Natural killer cell (primary cell): ENCODE measurements at regions not wholly inside any gene's neighbourhood (a gene's known extent, or its start where the extent isn't known, plus 50 kb on each side); places are given as distances from the start of the nearest gene placed in this dataset.

Source experiments
- ATAC-seq, 3 donors: fragments of 150-1000 bp in 2 of 3; fragments of 200-7000 bp in 1 of 3; cut with Tn5 transposase; 1 replicate in 1 of 3; 2 replicates in 2 of 3; pipeline ENCODE4 v1.10.0; 2021; ENCODE audit warnings: mild to moderate bottlenecking in 2 of 3, moderate library complexity in 2 of 3
- DNase-seq, 2 donors: peaks; one replicate each; pipeline versions ENCODE4 v3.0.0 to v3.0.0-alpha.2; 2013 to 2021; ENCODE audit warnings: mixed read lengths in 1 of 2
- H3K27ac ChIP-seq: one replicate; pipeline ENCODE4 v1.5.1; 2013; ENCODE audit warnings: mild to moderate bottlenecking, low read length
- H3K27me3 ChIP-seq: one replicate; pipeline ENCODE4 v1.6.1; 2013; ENCODE audit warnings: low read length; ENCODE audit not compliant: control insufficient read depth, insufficient read depth
- H3K36me3 ChIP-seq: one replicate; pipeline ENCODE4 v1.6.1; 2013; ENCODE audit warnings: low read length; ENCODE audit not compliant: control insufficient read depth, insufficient read depth
- H3K4me1 ChIP-seq: one replicate; pipeline ENCODE4 v1.6.1; 2013; ENCODE audit warnings: low read length; ENCODE audit not compliant: control insufficient read depth, insufficient read depth
- H3K4me3 ChIP-seq: one replicate; pipeline ENCODE4 v1.5.1; 2013; ENCODE audit warnings: low read length
- H3K9me3 ChIP-seq: one replicate; pipeline ENCODE4 v1.6.1; 2013; ENCODE audit warnings: low read length; ENCODE audit not compliant: control insufficient read depth, insufficient read depth
- H3K27ac Mint-ChIP-seq, 2 donors: one replicate each; pipeline ENCODE4 v1.8.0; 2022; ENCODE audit warnings: mild to moderate bottlenecking in 2 of 2, mixed read lengths in 2 of 2, moderate library complexity in 1 of 2
- H3K27me3 Mint-ChIP-seq, 2 donors: one replicate each; pipeline ENCODE4 v1.8.0; 2022; ENCODE audit warnings: low read depth in 2 of 2, mixed read lengths in 2 of 2
- H3K36me3 Mint-ChIP-seq: one replicate; pipeline ENCODE4 v1.8.0; 2022; ENCODE audit warnings: mixed read lengths
- H3K4me1 Mint-ChIP-seq, 2 donors: one replicate each; pipeline ENCODE4 v1.8.0; 2022; ENCODE audit warnings: mixed read lengths in 2 of 2
- H3K4me3 Mint-ChIP-seq: one replicate; pipeline ENCODE4 v1.8.0; 2022; ENCODE audit warnings: mild to moderate bottlenecking, moderate library complexity, mixed read lengths
- H3K9me3 Mint-ChIP-seq, 2 donors: one replicate each; pipeline ENCODE4 v1.8.0; 2022; ENCODE audit warnings: mixed read lengths in 2 of 2
- CTCF ChIP-seq: fragments of 200-600 bp; IDR thresholded peaks from one replicate; pipeline ENCODE4 v1.8.0; 2022; ENCODE audit warnings: antibody characterized with exemption
- WGBS: methylation state at CpG from one replicate; pipeline ENCODE4 v1.1.7; 2013; ENCODE audit warnings: missing lambda C conversion rate; ENCODE audit not compliant: insufficient coverage; 5-methylcytosine and 5-hydroxymethylcytosine counted together
- intact Hi-C: fragments of 100-400 bp; cut with micrococcal nuclease; formaldehyde crosslinking; loops from one replicate; pipeline ENCODE4 v1.14.2; 2022

- no peak for TF ChIP-seq CTCF
Observed at GRCh38 chr1:169003864-169004516, 102.5 kb upstream of the ATP1B1 start.

GRCh38 chr1:169005776-169006175 is 100.7 kb upstream of the ATP1B1 start:
- H3K4me3 Mint-ChIP-seq = no peak overlapping the region
- WGBS = 96% methylated on average over 4 of the region's 4 CpGs

More at GRCh38 chr1:169003864-169004516, 102.5 kb upstream of the ATP1B1 start:
- Histone ChIP-seq H3K27me3 (no peaks in the 10 kb centered on the region), H3K4me1 (no peaks in the 10 kb centered on the region), H3K36me3 (no peaks in the 10 kb centered on the region), H3K9me3 (no peaks in the 10 kb centered on the region), H3K27ac (no peak overlapping the region), H3K4me3 (no peak overlapping the region)
- Mint-ChIP-seq H3K4me3 (no peak overlapping the region), H3K27me3 (no peaks in the 10 kb centered on the region), H3K4me1 (no peaks in the 10 kb centered on the region), H3K27ac (no peak overlapping the region), H3K9me3 (no peaks in the 10 kb centered on the region), H3K36me3 (no peaks in the 10 kb centered on the region)
- WGBS = 100% methylated on average over 1 of the region's 1 CpG
- no peak for DNase-seq
- intact Hi-C loops = no loop called here
- ATAC-seq = no peak

GRCh38 chr1:169009666-169010065 is 96.8 kb upstream of the ATP1B1 start:
- no peak for TF ChIP-seq CTCF
- no peaks in the 10 kb centered on the region for H3K9me3 ChIP-seq
- DNase-seq (no peak), ATAC-seq (no peak)
- H3K27me3 Mint-ChIP-seq = no peaks in the 10 kb centered on the region
- H3K27ac Mint-ChIP-seq = no peak overlapping the region
- no peak overlapping the region for H3K27ac ChIP-seq
- intact Hi-C loops = no loop called here
- H3K9me3 Mint-ChIP-seq = no peaks in the 10 kb centered on the region
- H3K4me1 Mint-ChIP-seq = no peaks in the 10 kb centered on the region
- H3K27me3 ChIP-seq = no peaks in the 10 kb centered on the region
- no peak overlapping the region for H3K4me3 ChIP-seq
- H3K4me1 ChIP-seq = no peaks in the 10 kb centered on the region
- H3K36me3 ChIP-seq = no peaks in the 10 kb centered on the region
- no peak overlapping the region for H3K4me3 Mint-ChIP-seq
- no peaks in the 10 kb centered on the region for H3K36me3 Mint-ChIP-seq

More at GRCh38 chr1:169005776-169006175, 100.7 kb upstream of the ATP1B1 start:
- Histone ChIP-seq H3K9me3 (no peaks in the 10 kb centered on the region), H3K4me1 (no peaks in the 10 kb centered on the region), H3K27me3 (no peaks in the 10 kb centered on the region), H3K4me3 (no peak overlapping the region), H3K27ac (no peak overlapping the region), H3K36me3 (no peaks in the 10 kb centered on the region)
- Mint-ChIP-seq H3K9me3 (no peaks in the 10 kb centered on the region), H3K27me3 (no peaks in the 10 kb centered on the region), H3K27ac (no peak overlapping the region), H3K36me3 (no peaks in the 10 kb centered on the region), H3K4me1 (no peaks in the 10 kb centered on the region)
- TF ChIP-seq CTCF = no peak
- ATAC-seq (no peak), DNase-seq (no peak)
- intact Hi-C loops = no loop called here

- WGBS = 77% methylated on average over 2 of the region's 2 CpGs
- no peaks in the 10 kb centered on the region for H3K27me3 ChIP-seq
- no peak overlapping the region for H3K4me3 ChIP-seq
- no peaks in the 10 kb centered on the region for H3K36me3 Mint-ChIP-seq
- ATAC-seq (no peak), DNase-seq (no peak)
- no peaks in the 10 kb centered on the region for H3K9me3 ChIP-seq
- no peak overlapping the region for H3K4me3 Mint-ChIP-seq
- peaks cover 0 to 6% of the 10 kb centered on the region in 2 donors for H3K27me3 Mint-ChIP-seq
- H3K27ac ChIP-seq = no peak overlapping the region
- TF ChIP-seq CTCF = no peak
- intact Hi-C loops = no loop called here
- H3K4me1 Mint-ChIP-seq = no peaks in the 10 kb centered on the region
- H3K36me3 ChIP-seq = no peaks in the 10 kb centered on the region
- H3K4me1 ChIP-seq = no peaks in the 10 kb centered on the region
- no peaks in the 10 kb centered on the region for H3K9me3 Mint-ChIP-seq
- no peak overlapping the region for H3K27ac Mint-ChIP-seq
Observed at GRCh38 chr1:169012416-169012815, 94.1 kb upstream of the ATP1B1 start.
